IMR-90 (cell line): ENCODE measurements at regions not wholly inside any gene's neighbourhood (a gene's known extent, or its start where the extent isn't known, plus 50 kb on each side); places are given as distances from the start of the nearest gene placed in this dataset.

Experiments used
- ATAC-seq: fragments of 200-7000 bp; cut with Tn5 transposase; 2 replicates; pipeline ENCODE4 v1.9.1; 2020; ENCODE audit warnings: low read depth, mild to moderate bottlenecking, moderate library complexity
- BruUV-seq: library from RNA; stranded (reverse); fragments of 400-500 nt; replicated peaks from 2 replicates; lab custom pipeline; 2021; lab: Mats Ljungman, UMichigan
- CTCF ChIA-PET: fragments of 300-600 bp; formaldehyde crosslinking; extraction: SDS; loops from one replicate; lab custom pipeline; 2021; ENCODE audit warnings: antibody characterized with exemption; lab: Yijun Ruan, JAX
- POLR2A ChIA-PET: fragments of 300-600 bp; sonication (Branson Sonifier 250); formaldehyde crosslinking; loops from one replicate; lab custom pipeline; 2022; ENCODE audit warnings: antibody characterized with exemption; ENCODE audit not compliant: unreplicated experiment; lab: Charles Lee
- DNase-seq: peaks from one replicate; pipeline ENCODE4 v3.0.0; 2013
- H2AFZ ChIP-seq: replicated peaks from 2 replicates; pipeline ENCODE3; 2013; ENCODE audit warnings: low read length, mild to moderate bottlenecking; ENCODE audit not compliant: poor library complexity
- H2AK5ac ChIP-seq: 2 replicates; pipeline ENCODE4 v1.6.1; 2013; ENCODE audit warnings: low read depth, low read length, inconsistent platforms
- H2AK9ac ChIP-seq: replicated peaks from 2 replicates; pipeline ENCODE3; 2013; ENCODE audit warnings: mild to moderate bottlenecking, low read depth, low read length, moderate library complexity; ENCODE audit not compliant: poor library complexity
- H2BK120ac ChIP-seq: 2 replicates; pipeline ENCODE4 v1.6.1; 2013; ENCODE audit warnings: low read depth, low read length, inconsistent platforms
- H2BK15ac ChIP-seq: 3 replicates; pipeline ENCODE4 v1.6.1; 2013; ENCODE audit warnings: low read depth, low read length, inconsistent platforms
- H2BK20ac ChIP-seq: 2 replicates; pipeline ENCODE4 v1.6.1; 2013; ENCODE audit warnings: low read depth, mild to moderate bottlenecking, inconsistent platforms, low read length, moderate library complexity
- H2BK5ac ChIP-seq: 2 replicates; pipeline ENCODE4 v1.6.1; 2013; ENCODE audit warnings: mild to moderate bottlenecking, low read depth, low read length, inconsistent platforms; ENCODE audit not compliant: poor library complexity, severe bottlenecking
- H3K14ac ChIP-seq: replicated peaks from 2 replicates; pipeline ENCODE4 v1.6.1; 2013; ENCODE audit warnings: low read depth, low read length, inconsistent platforms
- H3K18ac ChIP-seq: 2 replicates; pipeline ENCODE4 v1.6.1; 2013; ENCODE audit warnings: low read depth, low read length, control low read depth
- H3K23ac ChIP-seq: 2 replicates; pipeline ENCODE4 v1.6.1; 2013; ENCODE audit warnings: low read depth, low read length, inconsistent platforms
- H3K27ac ChIP-seq: 2 replicates; pipeline ENCODE4 v1.5.1; 2013; ENCODE audit warnings: mild to moderate bottlenecking, control low read depth, low read length; ENCODE audit not compliant: insufficient read depth
- H3K27me3 ChIP-seq: 2 replicates; pipeline ENCODE4 v1.6.1; 2013; ENCODE audit warnings: low read length; ENCODE audit not compliant: control insufficient read depth, insufficient read depth
- H3K36me3 ChIP-seq: 2 replicates; pipeline ENCODE4 v1.6.1; 2013; ENCODE audit warnings: low read length, mixed read lengths; ENCODE audit not compliant: control insufficient read depth, insufficient read depth
- H3K4ac ChIP-seq: 2 replicates; pipeline ENCODE4 v1.6.1; 2013; ENCODE audit warnings: low read depth, low read length, inconsistent platforms
- H3K4me1 ChIP-seq: 2 replicates; pipeline ENCODE4 v1.6.1; 2013; ENCODE audit warnings: low read length, mixed read lengths; ENCODE audit not compliant: control insufficient read depth, insufficient read depth
- H3K4me2 ChIP-seq: 2 replicates; pipeline ENCODE4 v1.6.1; 2013; ENCODE audit warnings: low read depth, mild to moderate bottlenecking, control low read depth, low read length, moderate library complexity
- H3K4me3 ChIP-seq: 2 replicates; pipeline ENCODE4 v1.5.1; 2013; ENCODE audit warnings: low read depth, mild to moderate bottlenecking, control low read depth, low read length, moderate library complexity; ENCODE audit not compliant: insufficient read depth
- H3K56ac ChIP-seq: 2 replicates; pipeline ENCODE4 v1.6.1; 2013; ENCODE audit warnings: low read length, inconsistent platforms; ENCODE audit not compliant: insufficient read depth; ENCODE audit errors: extremely low read depth
- H3K79me1 ChIP-seq, 2 experiments: 2 replicates each; pipeline ENCODE4 v1.6.1; 2013; ENCODE audit warnings: low read length in 2 of 2, inconsistent platforms in 1 of 2, low read depth in 1 of 2
- H3K9ac ChIP-seq: 2 replicates; pipeline ENCODE4 v1.6.1; 2013; ENCODE audit warnings: low read depth, low read length, control low read depth
- H3K9me1 ChIP-seq: 2 replicates; pipeline ENCODE4 v1.6.1; 2013; ENCODE audit warnings: low read length, inconsistent platforms; ENCODE audit not compliant: insufficient read depth
- H3K9me3 ChIP-seq: 2 replicates; pipeline ENCODE4 v1.6.1; 2013; ENCODE audit warnings: low read length; ENCODE audit not compliant: control insufficient read depth, insufficient read depth
- H4K20me1 ChIP-seq: 2 replicates; pipeline ENCODE4 v1.6.1; 2013; ENCODE audit warnings: low read length, inconsistent platforms; ENCODE audit not compliant: insufficient read depth
- H4K5ac ChIP-seq: 2 replicates; pipeline ENCODE4 v1.6.1; 2013; ENCODE audit warnings: mild to moderate bottlenecking, low read depth, low read length, control low read depth
- H4K8ac ChIP-seq, 2 experiments: 2 replicates each; pipeline ENCODE4 v1.6.1; 2013; ENCODE audit warnings: low read depth in 2 of 2, low read length in 2 of 2, control low read depth in 1 of 2, inconsistent platforms in 1 of 2
- H4K91ac ChIP-seq: 2 replicates; pipeline ENCODE4 v1.6.1; 2013; ENCODE audit warnings: low read depth, low read length, inconsistent platforms; ENCODE audit not compliant: insufficient read depth
- ELK1 ChIP-seq: fragments of 150-350 bp; IDR thresholded peaks from 2 replicates; pipeline ENCODE4 v1.6.1; 2016; ENCODE audit warnings: low read depth, mild to moderate bottlenecking, low read length, moderate library complexity, borderline replicate concordance
- WGBS, 2 experiments: methylation state at CpG; one replicate each; pipeline versions ENCODE4 v1.1.5 to v1.1.7; 2013; ENCODE audit warnings: missing lambda C conversion rate in 2 of 2; ENCODE audit not compliant: insufficient read length in 1 of 2; ENCODE audit errors: extremely low coverage in 2 of 2; 5-methylcytosine and 5-hydroxymethylcytosine counted together
- dilution Hi-C: fragments of 300-500 bp; cut with HindIII; formaldehyde crosslinking; loops from one replicate; pipeline ENCODE4 v1.14.3; 2018; ENCODE audit warnings: low sequenced_read_pairs; ENCODE audit not compliant: unreplicated experiment
- in situ Hi-C: fragments of 300-500 bp; cut with MboI; formaldehyde crosslinking; loops from 3 replicates; pipeline ENCODE4 v1.14.3; 2019; ENCODE audit warnings: low sequenced_read_pairs, inconsistent platforms, mixed read lengths
- intact Hi-C: fragments of 100-400 bp; cut with micrococcal nuclease; formaldehyde crosslinking; loops from 2 replicates; pipeline ENCODE4 v1.10.0; 2022

- Histone ChIP-seq H2BK15ac (no peak overlapping the region), H2AK9ac (no peak overlapping the region), H3K4me2 (no peak overlapping the region), H2BK5ac (no peak overlapping the region), H3K23ac (no peak overlapping the region), H3K9me3 (no peaks in the 10 kb centered on the region), H3K36me3 (no peaks in the 10 kb centered on the region), H3K4me3 (no peak overlapping the region), H2BK120ac (no peak overlapping the region), H3K4me1 (no peaks in the 10 kb centered on the region), H4K8ac (no peak overlapping the region), H3K9me1 (no peaks in the 10 kb centered on the region), H3K18ac (no peak overlapping the region), H3K4ac (no peak overlapping the region), H4K91ac (no peak overlapping the region), H3K79me1 (no peaks in the 10 kb centered on the region), H3K14ac (no peak overlapping the region), H2BK20ac (no peak overlapping the region), H2AK5ac (no peak overlapping the region), H2AFZ (no peak overlapping the region), H3K9ac (no peak overlapping the region), H3K27me3 (no peaks in the 10 kb centered on the region), H4K20me1 (no peaks in the 10 kb centered on the region), H4K5ac (no peak overlapping the region), H3K56ac (no peak overlapping the region), H3K27ac (no peak overlapping the region)
- ATAC-seq (no peak), DNase-seq (no peak)
- ChIA-PET CTCF (no interaction called here), POLR2A (no interaction called here)
- dilution Hi-C loops: no loop called here
- intact Hi-C loops: no loop called here
- in situ Hi-C loops: no loop called here
- no CpG with 5 or more reads among the region's 4 CpGs for WGBS, 2 experiments
- BruUV-seq: no TSS peak
- no peak for TF ChIP-seq ELK1
Observed at GRCh38 chr5:58356662-58357061, 103.2 kb downstream of the PLK2 start.
